Epithelial cell of proximal tubule (primary cell): ENCODE measurements at regions not wholly inside any gene's neighbourhood (a gene's known extent, or its start where the extent isn't known, plus 50 kb on each side); places are given as distances from the start of the nearest gene placed in this dataset.

Source experiments
- DNase-seq: peaks from one replicate; pipeline ENCODE4 v3.0.0-alpha.2; 2011; ENCODE audit warnings: low read depth
- H3K4me3 ChIP-seq: 2 replicates; pipeline ENCODE4 v1.5.1; 2011; ENCODE audit warnings: low read depth, mild to moderate bottlenecking, low read length
- TF ChIP-seq, protein P1 (sequence below): conservative IDR thresholded peaks from 2 replicates; pipeline ENCODE4 v1.5.1; 2012; ENCODE audit warnings: low read depth, mild to moderate bottlenecking, low read length

DNA sequence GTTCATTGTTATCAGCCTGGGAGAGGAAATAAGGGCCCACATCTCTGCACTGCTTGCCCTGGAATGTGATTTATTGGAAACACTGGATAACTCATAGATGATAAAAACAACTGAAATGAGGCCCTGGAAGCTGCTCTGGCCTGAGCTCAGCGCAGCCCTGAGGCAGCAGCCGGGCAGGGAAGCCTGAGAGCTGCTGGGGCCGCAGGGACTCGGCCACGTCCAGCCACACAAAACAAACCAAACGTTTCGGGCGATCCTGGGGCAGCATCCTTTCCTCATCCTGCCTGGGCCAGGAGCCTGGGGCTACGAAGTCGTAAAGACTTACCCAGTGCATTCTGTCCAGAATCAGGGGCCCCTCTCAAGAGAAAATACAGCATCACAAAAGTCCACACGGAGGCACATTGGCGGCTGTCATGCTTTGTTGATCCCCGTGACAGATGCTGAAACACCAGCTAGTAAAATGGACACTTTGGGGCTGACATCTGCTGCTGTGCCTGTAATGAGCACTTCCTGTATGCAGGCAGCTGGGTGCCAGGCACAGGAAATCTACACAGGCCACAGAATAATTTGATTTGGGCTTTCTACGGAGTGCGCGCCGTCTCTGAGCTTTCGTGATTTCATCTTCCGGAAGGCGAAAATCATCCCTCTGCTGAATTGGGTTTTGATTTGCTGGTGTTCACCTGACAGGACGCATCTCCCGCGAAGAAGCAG lies 250.6 kb downstream of the EIPR1 start:
- no peak overlapping the region for H3K4me3 ChIP-seq
- TF ChIP-seq, protein P1, sequence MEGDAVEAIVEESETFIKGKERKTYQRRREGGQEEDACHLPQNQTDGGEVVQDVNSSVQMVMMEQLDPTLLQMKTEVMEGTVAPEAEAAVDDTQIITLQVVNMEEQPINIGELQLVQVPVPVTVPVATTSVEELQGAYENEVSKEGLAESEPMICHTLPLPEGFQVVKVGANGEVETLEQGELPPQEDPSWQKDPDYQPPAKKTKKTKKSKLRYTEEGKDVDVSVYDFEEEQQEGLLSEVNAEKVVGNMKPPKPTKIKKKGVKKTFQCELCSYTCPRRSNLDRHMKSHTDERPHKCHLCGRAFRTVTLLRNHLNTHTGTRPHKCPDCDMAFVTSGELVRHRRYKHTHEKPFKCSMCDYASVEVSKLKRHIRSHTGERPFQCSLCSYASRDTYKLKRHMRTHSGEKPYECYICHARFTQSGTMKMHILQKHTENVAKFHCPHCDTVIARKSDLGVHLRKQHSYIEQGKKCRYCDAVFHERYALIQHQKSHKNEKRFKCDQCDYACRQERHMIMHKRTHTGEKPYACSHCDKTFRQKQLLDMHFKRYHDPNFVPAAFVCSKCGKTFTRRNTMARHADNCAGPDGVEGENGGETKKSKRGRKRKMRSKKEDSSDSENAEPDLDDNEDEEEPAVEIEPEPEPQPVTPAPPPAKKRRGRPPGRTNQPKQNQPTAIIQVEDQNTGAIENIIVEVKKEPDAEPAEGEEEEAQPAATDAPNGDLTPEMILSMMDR: no peak
- no peak for DNase-seq

DNA sequence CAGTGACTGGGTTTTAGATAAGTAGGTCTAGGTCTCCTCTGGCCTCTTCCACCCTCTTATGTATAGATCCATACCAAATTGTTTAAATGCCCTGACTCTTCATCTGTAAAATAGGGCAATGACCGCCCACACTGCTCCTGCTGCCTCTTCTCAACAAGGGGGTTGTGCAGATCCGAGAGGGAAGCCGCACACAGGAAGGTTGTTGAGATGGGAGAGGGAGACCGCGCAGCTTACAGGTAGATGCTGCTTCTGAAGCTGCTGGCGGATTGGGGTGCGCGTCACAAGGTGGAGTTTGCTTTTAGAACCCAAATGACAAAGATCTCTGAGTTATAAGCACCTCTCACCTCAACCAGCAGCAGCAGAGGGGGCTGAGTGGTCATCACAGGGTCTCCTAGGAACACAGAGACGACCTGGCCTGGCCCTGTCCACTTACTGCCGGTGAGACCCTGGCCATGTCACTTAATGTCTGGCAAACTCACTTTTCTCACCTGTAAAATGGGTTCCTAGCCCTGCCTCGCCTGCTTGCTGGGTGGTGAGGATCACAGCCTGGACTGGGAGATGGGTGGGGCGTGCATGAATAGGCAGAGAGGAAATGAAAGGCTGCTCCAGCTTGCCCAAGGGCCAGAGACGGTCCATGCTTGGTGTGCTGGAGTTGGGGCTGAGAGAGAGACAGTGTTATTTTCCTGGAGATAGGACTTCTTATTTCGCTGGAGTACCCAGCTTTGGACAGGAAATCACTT lies 251.3 kb downstream of the EIPR1 start:
- no peak overlapping the region for H3K4me3 ChIP-seq
- no peak for DNase-seq
- TF ChIP-seq, protein P1: no peak

DNA sequence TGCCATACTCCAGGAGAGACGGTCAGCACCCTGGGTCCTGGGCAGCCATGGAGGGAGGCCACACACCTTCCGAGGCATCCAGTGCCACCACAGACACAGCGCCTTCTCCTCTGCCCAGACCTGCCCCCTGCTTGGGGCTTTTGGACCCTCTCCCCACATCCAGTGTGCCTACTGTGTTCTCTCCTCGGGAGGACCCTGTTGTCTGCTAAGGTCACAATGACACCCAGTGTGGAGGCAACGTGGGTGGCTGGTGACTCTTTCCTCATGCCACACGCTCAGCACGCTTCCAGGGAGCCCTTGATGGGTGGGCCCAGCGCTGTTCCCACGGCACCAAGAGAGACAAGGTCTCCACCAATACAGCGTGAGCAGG lies 251.9 kb downstream of the EIPR1 start:
- H3K4me3 ChIP-seq: no peak overlapping the region
- TF ChIP-seq, protein P1: no peak
- no peak for DNase-seq

DNA sequence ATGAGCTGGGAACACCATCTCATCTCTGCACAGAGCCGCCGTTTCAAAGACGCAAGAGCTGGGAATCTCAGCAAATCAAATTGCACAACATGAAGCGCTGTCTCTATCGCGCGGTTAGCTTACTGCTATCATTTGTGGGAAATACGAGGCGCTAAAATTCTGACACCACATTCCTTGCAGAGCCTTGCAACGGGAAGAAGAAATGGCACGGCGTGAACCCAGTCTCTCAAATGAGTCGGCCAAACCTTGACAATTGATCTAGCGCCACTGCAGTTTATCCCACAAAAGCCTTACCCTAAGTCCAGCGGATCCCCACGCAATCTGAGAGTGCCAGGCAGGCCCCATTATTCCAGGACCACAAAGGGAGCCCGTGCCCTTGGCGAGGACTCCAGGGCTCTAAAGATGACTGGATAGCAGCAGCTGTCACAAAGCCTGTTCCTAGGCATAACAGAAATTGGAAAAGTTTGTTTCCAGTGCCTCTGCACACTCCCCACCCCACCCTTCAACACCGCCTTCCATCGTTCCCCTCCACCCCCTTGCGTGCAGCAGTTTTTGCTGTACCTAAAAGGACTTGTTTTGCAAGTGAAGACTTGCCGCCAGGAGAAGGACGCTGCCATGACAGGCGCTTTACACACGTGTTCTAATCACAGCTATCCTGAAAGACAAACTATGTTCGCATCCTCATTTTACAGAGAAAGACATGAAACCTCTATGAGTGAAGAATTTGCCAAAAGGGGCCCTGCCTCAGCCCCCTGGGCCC lies 252.4 kb downstream of the EIPR1 start:
- TF ChIP-seq, protein P1: no peak
- DNase-seq: no peak

DNA sequence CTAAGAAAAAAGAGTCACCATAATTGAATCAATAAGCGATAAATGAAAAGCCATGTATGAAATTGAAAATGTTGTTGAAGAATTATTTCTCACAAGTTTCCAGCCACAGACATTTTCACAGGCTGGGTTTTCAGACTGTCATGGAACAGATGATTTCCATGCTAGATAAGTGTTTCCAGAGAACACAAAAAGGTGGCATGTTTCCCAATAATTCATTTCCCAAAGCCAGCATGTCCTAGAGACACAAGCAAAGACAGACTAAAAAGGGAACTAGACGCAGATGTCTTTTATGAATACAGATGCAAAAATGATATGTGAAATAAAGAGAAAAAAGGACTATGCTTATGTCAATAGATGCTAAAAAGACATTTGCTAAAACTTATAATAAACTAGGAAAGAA lies 255.1 kb downstream of the EIPR1 start:
- DNase-seq: no peak
- no peak overlapping the region for H3K4me3 ChIP-seq
- TF ChIP-seq, protein P1: no peak

More for the DNA sequence above, 252.4 kb downstream of the EIPR1 start:
- H3K4me3 ChIP-seq: no peak overlapping the region

DNA sequence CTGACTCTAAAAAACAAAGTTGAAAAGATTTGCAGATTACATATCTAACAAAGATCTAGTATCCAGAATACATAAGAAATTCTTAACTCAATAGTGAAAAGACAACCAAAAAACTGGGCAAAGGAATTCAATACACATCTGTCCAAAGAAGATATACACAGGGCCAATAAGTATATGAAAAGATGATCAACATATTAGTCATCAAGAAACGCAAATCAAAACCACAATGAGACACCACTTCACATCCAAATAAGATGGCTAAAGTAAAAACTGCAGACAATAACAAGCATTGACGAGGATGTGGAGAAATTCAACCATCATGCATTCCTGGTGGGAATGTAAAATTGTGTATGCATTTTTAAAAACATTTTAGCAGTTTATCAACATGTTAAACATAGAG lies 256.0 kb downstream of the EIPR1 start:
- H3K4me3 ChIP-seq: no peak overlapping the region
- no peak for DNase-seq
- TF ChIP-seq, protein P1: no peak
